ENCODE measurements at regions not wholly inside any gene's neighbourhood (a gene's known extent, or its start where the extent isn't known, plus 50 kb on each side); places are given as distances from the start of the nearest gene placed in this dataset.

- TF ChIP-seq POLR2A (IDR thresholded peaks at IDR 0.05) = no peak
- TF ChIP-seq, protein P1, sequence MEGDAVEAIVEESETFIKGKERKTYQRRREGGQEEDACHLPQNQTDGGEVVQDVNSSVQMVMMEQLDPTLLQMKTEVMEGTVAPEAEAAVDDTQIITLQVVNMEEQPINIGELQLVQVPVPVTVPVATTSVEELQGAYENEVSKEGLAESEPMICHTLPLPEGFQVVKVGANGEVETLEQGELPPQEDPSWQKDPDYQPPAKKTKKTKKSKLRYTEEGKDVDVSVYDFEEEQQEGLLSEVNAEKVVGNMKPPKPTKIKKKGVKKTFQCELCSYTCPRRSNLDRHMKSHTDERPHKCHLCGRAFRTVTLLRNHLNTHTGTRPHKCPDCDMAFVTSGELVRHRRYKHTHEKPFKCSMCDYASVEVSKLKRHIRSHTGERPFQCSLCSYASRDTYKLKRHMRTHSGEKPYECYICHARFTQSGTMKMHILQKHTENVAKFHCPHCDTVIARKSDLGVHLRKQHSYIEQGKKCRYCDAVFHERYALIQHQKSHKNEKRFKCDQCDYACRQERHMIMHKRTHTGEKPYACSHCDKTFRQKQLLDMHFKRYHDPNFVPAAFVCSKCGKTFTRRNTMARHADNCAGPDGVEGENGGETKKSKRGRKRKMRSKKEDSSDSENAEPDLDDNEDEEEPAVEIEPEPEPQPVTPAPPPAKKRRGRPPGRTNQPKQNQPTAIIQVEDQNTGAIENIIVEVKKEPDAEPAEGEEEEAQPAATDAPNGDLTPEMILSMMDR (IDR thresholded peaks at IDR 0.05) = no peak
- TF ChIP-seq POLR2AphosphoS5 (IDR thresholded peaks at IDR 0.05) = no peak
These were observed 294.8 kb downstream of the PTPRC start for GRCh38 chr1:198933515-198934222.

Data from upper lobe of left lung (tissue), 4 donors.